PC-9 (cell line): ENCODE measurements at regions not wholly inside any gene's neighbourhood (a gene's known extent, or its start where the extent isn't known, plus 50 kb on each side); places are given as distances from the start of the nearest gene placed in this dataset.

Source experiments
- EZH2 ChIP-seq: fragments of 200-600 bp; sonication (generic); IDR thresholded peaks from 2 replicates; pipeline ENCODE4 v1.8.0; 2017; ENCODE audit warnings: antibody characterized with exemption, low read depth
- TF ChIP-seq, protein P1 (sequence below): fragments of 200-600 bp; sonication (generic); conservative IDR thresholded peaks from 2 replicates; pipeline ENCODE4 v1.6.1; 2017; ENCODE audit warnings: mixed run types, antibody characterized with exemption, mild to moderate bottlenecking, moderate library complexity

DNA sequence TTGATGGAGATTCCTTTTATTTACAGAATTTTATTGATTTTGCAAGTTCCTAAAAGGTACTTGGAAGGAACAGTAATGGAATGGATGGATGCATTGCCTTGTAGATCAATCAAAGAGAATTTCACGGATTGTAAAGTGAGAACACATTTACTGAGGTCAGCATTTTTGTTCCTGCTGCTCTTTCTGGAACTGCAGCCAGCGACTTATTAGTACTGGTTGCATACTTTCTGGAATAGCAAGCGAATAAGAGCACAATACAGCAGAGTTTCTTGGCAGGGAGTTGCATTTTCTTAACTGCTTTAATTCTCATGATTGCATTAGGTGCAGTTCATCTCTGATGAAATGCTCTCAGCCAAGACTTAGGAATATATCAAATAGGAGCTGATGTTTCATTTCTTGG, 106.1 kb upstream of the CHODL start:
- TF ChIP-seq, protein P1, sequence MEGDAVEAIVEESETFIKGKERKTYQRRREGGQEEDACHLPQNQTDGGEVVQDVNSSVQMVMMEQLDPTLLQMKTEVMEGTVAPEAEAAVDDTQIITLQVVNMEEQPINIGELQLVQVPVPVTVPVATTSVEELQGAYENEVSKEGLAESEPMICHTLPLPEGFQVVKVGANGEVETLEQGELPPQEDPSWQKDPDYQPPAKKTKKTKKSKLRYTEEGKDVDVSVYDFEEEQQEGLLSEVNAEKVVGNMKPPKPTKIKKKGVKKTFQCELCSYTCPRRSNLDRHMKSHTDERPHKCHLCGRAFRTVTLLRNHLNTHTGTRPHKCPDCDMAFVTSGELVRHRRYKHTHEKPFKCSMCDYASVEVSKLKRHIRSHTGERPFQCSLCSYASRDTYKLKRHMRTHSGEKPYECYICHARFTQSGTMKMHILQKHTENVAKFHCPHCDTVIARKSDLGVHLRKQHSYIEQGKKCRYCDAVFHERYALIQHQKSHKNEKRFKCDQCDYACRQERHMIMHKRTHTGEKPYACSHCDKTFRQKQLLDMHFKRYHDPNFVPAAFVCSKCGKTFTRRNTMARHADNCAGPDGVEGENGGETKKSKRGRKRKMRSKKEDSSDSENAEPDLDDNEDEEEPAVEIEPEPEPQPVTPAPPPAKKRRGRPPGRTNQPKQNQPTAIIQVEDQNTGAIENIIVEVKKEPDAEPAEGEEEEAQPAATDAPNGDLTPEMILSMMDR: no peak
- no peak for TF ChIP-seq EZH2
